Natural killer cell (primary cell): ENCODE measurements at regions not wholly inside any gene's neighbourhood (a gene's known extent, or its start where the extent isn't known, plus 50 kb on each side); places are given as distances from the start of the nearest gene placed in this dataset.

Experiments used
- ATAC-seq, 3 donors: fragments of 150-1000 bp in 2 of 3; fragments of 200-7000 bp in 1 of 3; cut with Tn5 transposase; 1 replicate in 1 of 3; 2 replicates in 2 of 3; pipeline ENCODE4 v1.10.0; 2021; ENCODE audit warnings: mild to moderate bottlenecking in 2 of 3, moderate library complexity in 2 of 3
- DNase-seq, 2 donors: peaks; one replicate each; pipeline versions ENCODE4 v3.0.0 to v3.0.0-alpha.2; 2013 to 2021; ENCODE audit warnings: mixed read lengths in 1 of 2
- H3K27ac ChIP-seq: one replicate; pipeline ENCODE4 v1.5.1; 2013; ENCODE audit warnings: mild to moderate bottlenecking, low read length
- H3K27me3 ChIP-seq: one replicate; pipeline ENCODE4 v1.6.1; 2013; ENCODE audit warnings: low read length; ENCODE audit not compliant: control insufficient read depth, insufficient read depth
- H3K36me3 ChIP-seq: one replicate; pipeline ENCODE4 v1.6.1; 2013; ENCODE audit warnings: low read length; ENCODE audit not compliant: control insufficient read depth, insufficient read depth
- H3K4me1 ChIP-seq: one replicate; pipeline ENCODE4 v1.6.1; 2013; ENCODE audit warnings: low read length; ENCODE audit not compliant: control insufficient read depth, insufficient read depth
- H3K4me3 ChIP-seq: one replicate; pipeline ENCODE4 v1.5.1; 2013; ENCODE audit warnings: low read length
- H3K9me3 ChIP-seq: one replicate; pipeline ENCODE4 v1.6.1; 2013; ENCODE audit warnings: low read length; ENCODE audit not compliant: control insufficient read depth, insufficient read depth
- H3K27ac Mint-ChIP-seq, 2 donors: one replicate each; pipeline ENCODE4 v1.8.0; 2022; ENCODE audit warnings: mild to moderate bottlenecking in 2 of 2, mixed read lengths in 2 of 2, moderate library complexity in 1 of 2
- H3K27me3 Mint-ChIP-seq, 2 donors: one replicate each; pipeline ENCODE4 v1.8.0; 2022; ENCODE audit warnings: low read depth in 2 of 2, mixed read lengths in 2 of 2
- H3K36me3 Mint-ChIP-seq: one replicate; pipeline ENCODE4 v1.8.0; 2022; ENCODE audit warnings: mixed read lengths
- H3K4me1 Mint-ChIP-seq, 2 donors: one replicate each; pipeline ENCODE4 v1.8.0; 2022; ENCODE audit warnings: mixed read lengths in 2 of 2
- H3K4me3 Mint-ChIP-seq: one replicate; pipeline ENCODE4 v1.8.0; 2022; ENCODE audit warnings: mild to moderate bottlenecking, moderate library complexity, mixed read lengths
- H3K9me3 Mint-ChIP-seq, 2 donors: one replicate each; pipeline ENCODE4 v1.8.0; 2022; ENCODE audit warnings: mixed read lengths in 2 of 2
- CTCF ChIP-seq: fragments of 200-600 bp; IDR thresholded peaks from one replicate; pipeline ENCODE4 v1.8.0; 2022; ENCODE audit warnings: antibody characterized with exemption
- WGBS: methylation state at CpG from one replicate; pipeline ENCODE4 v1.1.7; 2013; ENCODE audit warnings: missing lambda C conversion rate; ENCODE audit not compliant: insufficient coverage; 5-methylcytosine and 5-hydroxymethylcytosine counted together
- intact Hi-C: fragments of 100-400 bp; cut with micrococcal nuclease; formaldehyde crosslinking; loops from one replicate; pipeline ENCODE4 v1.14.2; 2022

GRCh38 chr21:16605597-16605996, 875.8 kb downstream of the USP25 start:
- no peak overlapping the region for H3K4me3 ChIP-seq
- Mint-ChIP-seq H3K4me3 (no peak overlapping the region), H3K27ac (no peak overlapping the region), H3K4me1 (no peaks in the 10 kb centered on the region), H3K27me3 (no peaks in the 10 kb centered on the region), H3K36me3 (no peaks in the 10 kb centered on the region), H3K9me3 (peaks cover 17 to 20% of the 10 kb centered on the region in 2 donors)
- DNase-seq = no peak
- WGBS = 74% methylated on average over 4 of the region's 5 CpGs
- H3K27ac ChIP-seq = no peak overlapping the region
- H3K27me3 ChIP-seq = no peaks in the 10 kb centered on the region
- H3K9me3 ChIP-seq = peaks cover 3% of the 10 kb centered on the region
- no peaks in the 10 kb centered on the region for H3K4me1 ChIP-seq
- no peak for ATAC-seq
- H3K36me3 ChIP-seq = no peaks in the 10 kb centered on the region
- intact Hi-C loops = no loop called here
- no peak for TF ChIP-seq CTCF

GRCh38 chr21:16606271-16606670, 876.5 kb downstream of the USP25 start:
- ATAC-seq (no peak), DNase-seq (no peak)
- peaks cover 17 to 20% of the 10 kb centered on the region in 2 donors for H3K9me3 Mint-ChIP-seq
- peaks cover 3% of the 10 kb centered on the region for H3K9me3 ChIP-seq
- no peak for TF ChIP-seq CTCF
- H3K4me1 ChIP-seq = no peaks in the 10 kb centered on the region
- H3K4me3 Mint-ChIP-seq = no peak overlapping the region
- no peaks in the 10 kb centered on the region for H3K36me3 Mint-ChIP-seq
- H3K27ac ChIP-seq = no peak overlapping the region
- H3K27me3 ChIP-seq = no peaks in the 10 kb centered on the region
- 86% methylated on average over 1 of the region's 1 CpG for WGBS
- H3K4me3 ChIP-seq = no peak overlapping the region
- H3K36me3 ChIP-seq = no peaks in the 10 kb centered on the region
- intact Hi-C loops = no loop called here
- H3K27me3 Mint-ChIP-seq = no peaks in the 10 kb centered on the region
- H3K4me1 Mint-ChIP-seq = no peaks in the 10 kb centered on the region
- no peak overlapping the region for H3K27ac Mint-ChIP-seq

- WGBS = 85% methylated on average over 2 of the region's 3 CpGs
- no peaks in the 10 kb centered on the region for H3K4me1 Mint-ChIP-seq
- no peaks in the 10 kb centered on the region for H3K27me3 Mint-ChIP-seq
- Histone ChIP-seq H3K9me3 (peaks cover 3% of the 10 kb centered on the region), H3K36me3 (no peaks in the 10 kb centered on the region), H3K27me3 (no peaks in the 10 kb centered on the region), H3K27ac (no peak overlapping the region), H3K4me3 (no peak overlapping the region), H3K4me1 (no peaks in the 10 kb centered on the region)
- no peaks in the 10 kb centered on the region for H3K36me3 Mint-ChIP-seq
- no peak overlapping the region for H3K4me3 Mint-ChIP-seq
- H3K27ac Mint-ChIP-seq = no peak overlapping the region
- peaks cover 15 to 16% of the 10 kb centered on the region in 2 donors for H3K9me3 Mint-ChIP-seq
- ATAC-seq (no peak), DNase-seq (no peak)
- intact Hi-C loops = no loop called here
- TF ChIP-seq CTCF = no peak
Measured at GRCh38 chr21:16608209-16608830, 878.5 kb downstream of the USP25 start.

GRCh38 chr21:16619281-16619680, 889.5 kb downstream of the USP25 start:
- Mint-ChIP-seq H3K36me3 (peaks cover 7% of the 10 kb centered on the region), H3K9me3 (peaks cover 15 to 18% of the 10 kb centered on the region in 2 donors), H3K27me3 (no peaks in the 10 kb centered on the region), H3K4me3 (no peak overlapping the region), H3K27ac (no peak overlapping the region), H3K4me1 (no peaks in the 10 kb centered on the region)
- 97% methylated on average over 1 of the region's 2 CpGs for WGBS
- H3K9me3 ChIP-seq = no peaks in the 10 kb centered on the region
- no peaks in the 10 kb centered on the region for H3K36me3 ChIP-seq
- H3K27ac ChIP-seq = no peak overlapping the region
- DNase-seq (no peak), ATAC-seq (no peak)
- intact Hi-C loops = no loop called here
- no peaks in the 10 kb centered on the region for H3K4me1 ChIP-seq
- H3K4me3 ChIP-seq = no peak overlapping the region
- no peaks in the 10 kb centered on the region for H3K27me3 ChIP-seq
- no peak for TF ChIP-seq CTCF
